ENCODE measurements at regions not wholly inside any gene's neighbourhood (a gene's known extent, or its start where the extent isn't known, plus 50 kb on each side); places are given as distances from the start of the nearest gene placed in this dataset.
A peak's percentile ranks its signal among the peaks of the same experiment; 100 is the strongest.

DNA sequence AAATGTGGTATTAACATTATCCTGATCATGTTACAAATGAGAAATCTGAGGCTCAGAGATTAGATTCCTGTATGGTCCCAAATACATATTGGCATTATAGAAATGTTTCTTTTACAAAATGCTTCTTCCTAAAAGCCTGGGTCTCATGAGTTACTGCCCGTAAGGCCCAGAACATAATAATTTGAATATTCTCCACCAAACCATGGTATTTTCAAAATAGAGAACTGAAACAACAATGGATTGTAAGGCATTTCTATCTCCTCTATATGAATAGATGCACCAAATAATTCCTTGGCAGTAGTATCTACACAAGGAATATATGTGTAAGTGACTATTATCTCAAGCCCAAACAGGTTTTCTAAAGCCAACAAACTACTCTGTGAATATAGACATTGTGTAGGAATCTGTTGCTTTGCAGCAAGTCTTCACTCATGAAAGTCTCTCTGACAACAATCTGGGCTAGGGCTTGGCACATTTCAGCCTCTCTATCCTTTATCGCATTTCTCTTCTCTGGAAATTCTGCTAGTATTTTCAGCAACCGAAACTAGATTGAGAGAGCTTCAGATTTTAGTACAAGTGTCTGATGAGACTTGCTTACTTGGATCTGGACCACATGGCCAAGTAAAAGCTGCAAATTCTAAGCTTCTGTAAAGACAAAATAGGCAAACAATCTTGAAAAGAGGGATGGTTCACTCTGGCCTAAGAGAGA, 112.8 kb upstream of the ARHGAP20 start:
- no peak for DNase-seq

- no peak for DNase-seq
These were observed 105.9 kb upstream of the ARHGAP20 start for GRCh38 chr11:110818032-110818687.

DNA sequence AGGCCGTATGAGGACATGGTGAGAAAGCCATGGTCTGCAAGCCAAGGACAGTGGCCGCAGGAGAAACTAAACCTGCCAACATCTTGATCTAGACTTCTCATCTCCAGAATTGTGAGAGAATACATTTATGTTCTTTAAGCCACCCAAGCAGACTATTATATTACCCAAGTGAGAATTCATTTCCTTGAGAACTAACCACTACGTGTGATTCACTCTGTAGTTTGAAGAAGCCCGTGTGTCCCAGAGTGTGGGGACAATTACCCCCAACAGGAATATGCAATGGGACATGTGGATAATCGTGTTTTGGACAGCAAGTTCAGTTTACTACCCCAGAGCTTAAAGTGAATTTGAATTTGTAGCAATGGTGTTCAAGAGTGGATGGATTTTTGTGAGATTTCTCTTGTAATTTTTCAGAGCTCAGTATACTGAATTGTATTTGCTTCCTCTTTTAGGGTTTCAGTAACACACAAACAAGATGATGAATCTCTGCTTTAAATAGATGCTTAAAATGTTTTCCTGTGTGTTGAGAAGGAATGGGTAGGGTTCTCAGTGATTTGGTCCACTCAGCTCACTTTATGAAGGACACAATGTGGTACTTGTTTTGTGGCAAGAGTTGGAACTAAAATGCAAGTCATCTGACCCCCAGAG, 100.0 kb upstream of the ARHGAP20 start:
- DNase-seq = no peak

DNA sequence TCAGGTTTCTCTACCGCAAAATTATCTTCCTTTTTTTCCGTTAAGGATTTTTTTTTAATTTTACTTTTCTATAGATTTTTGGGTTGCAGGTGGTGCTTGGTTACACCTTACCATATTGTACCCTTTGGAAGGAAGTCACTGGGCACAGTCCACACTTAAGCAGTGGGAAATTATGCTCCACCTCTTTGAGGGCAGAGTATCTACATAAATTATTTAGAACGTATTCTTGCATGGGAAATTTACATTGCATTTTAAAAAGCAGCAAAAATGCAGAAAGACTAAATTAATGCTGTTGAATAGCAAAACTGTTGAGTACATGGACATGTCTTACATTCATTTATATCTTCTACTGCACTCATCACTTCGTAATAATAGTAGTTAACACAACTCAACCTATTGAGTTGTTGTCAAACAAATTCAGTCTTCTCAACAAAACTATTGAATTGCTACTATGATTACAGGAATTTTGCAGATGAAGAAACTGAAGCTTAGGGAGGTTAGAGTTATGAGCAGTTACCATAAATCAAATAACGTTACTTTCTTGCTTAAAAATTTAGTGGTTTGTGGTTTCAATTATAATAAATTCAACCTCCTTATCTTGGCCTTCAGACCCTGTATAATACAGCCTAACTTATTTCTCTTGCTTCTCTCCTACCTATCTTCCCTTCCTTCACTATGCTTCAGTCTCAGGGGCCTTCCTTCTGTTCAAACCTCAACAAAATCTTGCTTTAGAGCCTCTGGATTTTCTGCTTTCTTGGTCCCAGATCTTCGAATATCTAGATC, 97.4 kb upstream of the ARHGAP20 start:
- DNase-seq = no peak

DNA sequence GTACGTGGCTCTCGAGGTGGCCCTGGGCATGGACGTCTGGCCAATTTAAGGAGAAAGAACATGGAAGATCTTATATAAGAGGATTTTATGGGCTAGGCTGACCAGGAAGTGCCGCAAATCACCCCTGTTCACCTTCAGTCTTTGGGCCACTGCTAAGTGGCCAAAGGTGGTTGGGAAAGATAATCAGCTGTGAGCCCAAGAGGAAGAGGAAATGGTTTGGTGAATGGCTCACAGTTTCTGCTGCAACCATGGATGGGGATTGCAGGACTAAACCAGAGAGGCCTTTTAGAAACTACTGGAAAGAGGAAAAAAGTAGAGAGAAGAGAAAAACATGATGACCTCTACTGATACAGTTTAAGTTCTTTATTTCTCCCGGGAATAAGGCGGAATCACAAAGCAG, 96.0 kb upstream of the ARHGAP20 start:
- DNase-seq = no peak

- no peak for DNase-seq
These were observed 95.6 kb upstream of the ARHGAP20 start for GRCh38 chr11:110807801-110808200.

DNA sequence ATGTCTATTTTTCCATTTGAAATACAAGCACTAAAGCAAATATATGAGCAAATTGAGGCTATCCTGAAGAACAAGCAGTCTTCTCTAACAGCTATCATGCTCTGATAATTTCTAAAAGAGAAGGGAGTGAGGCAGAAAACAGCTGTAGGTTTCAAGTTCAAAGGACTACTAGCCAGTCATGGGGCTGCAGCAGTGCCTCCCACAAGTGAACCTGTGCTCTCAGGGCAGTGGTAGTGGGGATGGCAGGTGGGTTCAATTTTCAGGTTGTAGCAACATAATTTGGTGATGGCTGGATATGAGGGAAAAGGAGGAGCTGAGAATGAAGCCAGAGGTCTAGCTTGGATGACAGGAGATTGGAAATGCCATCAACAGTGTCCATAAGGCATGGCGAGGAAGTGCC, 93.5 kb upstream of the ARHGAP20 start:
- no peak for DNase-seq

DNA sequence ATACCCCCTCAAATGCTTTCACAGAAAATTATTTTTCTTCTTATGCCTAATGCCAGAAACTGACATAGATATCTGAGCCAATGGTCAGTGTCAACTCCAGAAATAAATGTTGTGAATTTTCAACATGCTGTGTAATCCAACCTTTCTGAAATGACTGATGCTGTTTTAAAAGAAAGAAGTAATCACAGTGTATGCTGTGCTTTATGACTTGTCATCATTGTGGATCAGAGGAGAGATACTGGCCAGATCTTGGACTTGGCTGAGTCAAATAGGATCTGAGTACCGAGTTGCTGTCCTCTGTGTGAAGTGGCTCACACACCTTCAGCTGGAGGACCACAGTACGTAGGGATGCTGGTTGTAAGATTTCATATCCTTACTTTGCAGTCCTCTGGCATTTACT, 89.9 kb upstream of the ARHGAP20 start:
- DNase-seq = no peak

DNA sequence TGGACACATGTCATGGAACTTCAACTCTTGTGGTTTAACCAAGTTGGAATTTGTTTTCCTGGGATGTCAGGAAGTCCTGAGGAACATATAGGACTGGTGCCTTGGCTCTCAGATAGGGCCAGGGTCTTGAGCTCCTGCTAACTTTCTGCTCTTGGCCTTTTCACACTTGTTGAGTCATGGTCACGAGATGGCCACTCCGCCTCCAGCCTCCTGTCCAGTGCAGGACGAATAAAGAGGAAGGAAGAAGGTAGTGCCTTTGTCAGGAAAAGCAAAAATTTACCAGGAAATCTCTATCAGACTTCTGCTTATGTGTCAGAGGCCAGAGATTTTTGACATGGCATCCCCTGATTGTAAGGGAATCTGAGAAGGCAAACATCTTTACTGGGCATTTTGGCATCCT, 89.1 kb upstream of the ARHGAP20 start:
- DNase-seq = no peak

DNA sequence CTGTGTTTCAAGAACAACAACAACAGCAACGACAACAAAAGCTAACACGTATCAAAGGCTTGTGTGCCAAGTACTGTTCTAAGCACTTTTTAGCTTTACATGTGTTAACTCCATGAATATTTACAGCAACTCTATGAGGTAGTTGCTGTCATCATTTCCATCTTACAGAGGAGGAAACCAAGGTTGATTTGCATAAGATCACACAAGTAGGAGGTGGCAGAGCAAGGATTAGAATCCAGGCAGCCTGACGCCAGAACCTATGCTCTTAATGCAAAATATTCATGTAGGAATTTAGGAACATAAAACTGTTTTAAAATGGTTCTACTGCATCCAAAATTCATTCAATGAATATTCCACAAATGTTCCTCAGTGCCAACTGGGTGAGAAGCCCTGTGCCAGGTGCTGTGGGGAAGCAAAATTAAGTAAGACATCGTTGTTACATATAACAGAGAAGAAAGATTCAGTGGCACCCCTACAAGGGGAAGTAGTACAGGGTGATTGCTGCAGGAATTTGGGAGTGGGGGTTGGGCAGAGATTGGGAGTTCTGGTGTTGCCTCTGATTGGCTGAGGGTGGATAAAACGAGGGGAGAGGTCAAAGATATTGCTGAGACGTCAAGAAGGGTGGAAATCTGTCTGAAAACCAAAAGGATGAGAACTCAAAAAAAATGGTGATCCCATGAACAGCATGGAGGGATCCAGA, 86.1 kb upstream of the ARHGAP20 start:
- DNase-seq = no peak

DNA sequence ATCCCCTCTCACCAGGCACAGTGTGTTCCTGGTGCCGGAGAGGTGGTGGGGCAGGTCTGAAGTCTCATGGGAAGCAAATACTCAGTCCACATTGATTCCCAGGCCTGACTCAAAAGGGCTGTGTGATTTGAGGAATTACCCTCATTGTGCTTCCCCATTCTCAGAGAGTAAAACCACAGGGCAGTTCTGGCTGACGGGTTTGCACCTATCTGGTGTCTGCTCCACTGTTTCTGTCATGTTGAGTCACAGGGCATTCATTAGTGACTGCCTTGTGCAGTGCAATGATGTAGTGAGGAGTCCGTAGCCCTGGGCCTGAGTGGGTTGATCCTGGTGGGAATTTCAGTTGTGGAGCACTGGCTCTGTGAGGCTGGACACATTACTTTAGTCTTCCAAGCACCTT, 85.2 kb upstream of the ARHGAP20 start:
- peak; percentile 23 for DNase-seq

DNA sequence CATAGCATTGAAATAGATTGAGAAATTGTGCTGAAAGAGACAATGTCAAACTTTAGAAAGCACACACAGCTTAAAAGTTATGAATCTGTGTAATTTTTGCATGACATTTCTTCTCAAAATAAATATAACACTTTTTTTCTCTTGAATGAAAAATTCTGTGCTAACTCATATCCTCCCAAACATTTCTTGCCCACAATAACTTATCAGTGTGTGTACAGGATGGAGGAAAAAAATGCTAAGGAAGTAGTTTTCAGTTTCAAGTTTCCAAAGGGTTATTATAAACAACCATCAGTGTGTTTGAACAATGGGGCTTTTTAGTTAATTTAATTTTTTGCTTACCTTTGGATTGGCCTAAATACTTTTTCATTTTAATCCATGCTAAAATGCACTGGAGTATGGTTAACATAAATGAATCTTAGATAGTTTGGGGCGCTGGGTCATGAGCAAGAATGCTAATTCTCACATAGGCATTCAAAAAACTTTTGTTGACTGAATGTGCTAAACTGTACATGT, 82.9 kb upstream of the ARHGAP20 start:
- no peak for DNase-seq

- no peak for DNase-seq
These were observed 81.3 kb upstream of the ARHGAP20 start for GRCh38 chr11:110793556-110793955.

GRCh38 chr11:110791621-110792020, 79.4 kb upstream of the ARHGAP20 start:
- DNase-seq = no peak

GRCh38 chr11:110787680-110788079, 75.4 kb upstream of the ARHGAP20 start:
- no peak for DNase-seq

GRCh38 chr11:110786226-110786902, 74.1 kb upstream of the ARHGAP20 start:
- no peak for DNase-seq

- DNase-seq = no peak
These were observed 73.2 kb upstream of the ARHGAP20 start for GRCh38 chr11:110785398-110785797.

GRCh38 chr11:110782616-110783015, 70.4 kb upstream of the ARHGAP20 start:
- DNase-seq = no peak

DNA sequence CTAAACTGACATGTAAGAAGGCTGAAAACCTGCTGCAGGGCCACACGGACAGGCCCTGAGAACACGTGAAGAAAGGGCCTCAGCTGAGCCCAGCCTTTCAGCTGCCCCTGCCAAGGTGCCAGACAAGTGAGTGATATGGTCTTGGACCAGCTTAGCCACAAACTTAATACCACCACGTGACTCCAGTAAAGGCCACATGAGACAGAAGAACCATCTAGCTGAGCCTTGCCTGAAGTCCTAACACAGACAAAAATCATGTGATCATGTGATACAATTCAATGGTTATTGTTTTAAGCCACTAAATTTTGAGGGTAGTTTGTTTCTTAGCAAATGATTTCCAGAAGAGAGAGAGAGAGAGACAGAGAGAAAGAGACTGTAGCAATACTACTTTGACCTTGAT, 66.9 kb upstream of the ARHGAP20 start:
- DNase-seq = no peak

DNA sequence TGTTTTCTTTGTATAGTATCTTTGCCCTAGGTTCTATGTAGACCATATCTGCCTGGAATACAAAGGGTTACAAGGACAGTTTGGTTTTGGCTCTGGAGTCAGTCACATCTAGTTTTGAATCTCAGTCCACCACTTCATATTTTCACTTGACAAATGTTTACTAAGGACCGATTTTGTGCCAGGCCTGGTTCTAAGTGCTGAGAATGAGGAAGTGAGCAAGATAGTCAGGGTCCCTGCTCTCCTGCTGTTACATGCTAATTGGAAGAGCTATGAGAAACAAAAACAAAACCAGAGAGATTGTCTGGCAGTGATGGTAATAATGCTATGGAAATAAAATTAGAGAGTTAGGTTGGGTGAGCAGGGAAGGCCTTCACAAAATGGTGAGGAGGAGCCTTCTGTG, 66.1 kb upstream of the ARHGAP20 start:
- no peak for DNase-seq

- DNase-seq = no peak
These were observed 65.5 kb upstream of the ARHGAP20 start for GRCh38 chr11:110777775-110778174.

- no peak for DNase-seq
These were observed 63.8 kb upstream of the ARHGAP20 start for GRCh38 chr11:110776081-110776480.

All from KG1 (cell line).